ENCODE measurements at regions not wholly inside any gene's neighbourhood (a gene's known extent, or its start where the extent isn't known, plus 50 kb on each side); places are given as distances from the start of the nearest gene placed in this dataset.

- TF ChIP-seq, protein P1, sequence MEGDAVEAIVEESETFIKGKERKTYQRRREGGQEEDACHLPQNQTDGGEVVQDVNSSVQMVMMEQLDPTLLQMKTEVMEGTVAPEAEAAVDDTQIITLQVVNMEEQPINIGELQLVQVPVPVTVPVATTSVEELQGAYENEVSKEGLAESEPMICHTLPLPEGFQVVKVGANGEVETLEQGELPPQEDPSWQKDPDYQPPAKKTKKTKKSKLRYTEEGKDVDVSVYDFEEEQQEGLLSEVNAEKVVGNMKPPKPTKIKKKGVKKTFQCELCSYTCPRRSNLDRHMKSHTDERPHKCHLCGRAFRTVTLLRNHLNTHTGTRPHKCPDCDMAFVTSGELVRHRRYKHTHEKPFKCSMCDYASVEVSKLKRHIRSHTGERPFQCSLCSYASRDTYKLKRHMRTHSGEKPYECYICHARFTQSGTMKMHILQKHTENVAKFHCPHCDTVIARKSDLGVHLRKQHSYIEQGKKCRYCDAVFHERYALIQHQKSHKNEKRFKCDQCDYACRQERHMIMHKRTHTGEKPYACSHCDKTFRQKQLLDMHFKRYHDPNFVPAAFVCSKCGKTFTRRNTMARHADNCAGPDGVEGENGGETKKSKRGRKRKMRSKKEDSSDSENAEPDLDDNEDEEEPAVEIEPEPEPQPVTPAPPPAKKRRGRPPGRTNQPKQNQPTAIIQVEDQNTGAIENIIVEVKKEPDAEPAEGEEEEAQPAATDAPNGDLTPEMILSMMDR (conservative IDR thresholded peaks at IDR 0.05; ENCODE audit: low read length), result no peak
- TF ChIP-seq EZH2phosphoT487 (IDR thresholded peaks at IDR 0.05; ENCODE audit: borderline replicate concordance, low read depth, low read length), result no peak
Measured at GRCh38 chr9:90047828-90048227, 443.0 kb downstream of the GADD45G start.

All from OCI-LY7 (cell line).